ENCODE measurements at regions not wholly inside any gene's neighbourhood (a gene's known extent, or its start where the extent isn't known, plus 50 kb on each side); places are given as distances from the start of the nearest gene placed in this dataset.

DNA sequence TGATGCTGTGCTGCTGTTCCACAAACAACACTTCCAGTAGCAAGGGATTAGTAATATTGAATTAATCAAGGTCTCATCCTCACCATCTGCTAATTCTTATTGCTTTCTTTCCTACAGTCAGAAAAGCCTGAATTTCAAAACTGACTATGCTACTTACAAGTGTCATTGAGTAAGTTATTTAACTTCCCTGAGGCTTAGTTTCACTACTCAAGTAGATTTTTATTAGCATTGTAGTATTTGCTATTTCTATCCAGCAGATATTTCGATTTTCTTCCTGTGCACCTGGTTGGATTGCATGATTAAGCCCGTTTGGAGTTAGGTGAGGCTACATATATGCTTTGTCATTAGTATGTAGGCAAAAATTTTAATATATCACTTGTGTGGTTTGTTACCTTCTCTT is 591.5 kb downstream of the TRHDE start:
- Histone ChIP-seq H3K27ac (ENCODE audit: low read depth) (no peak overlapping the region), H3K79me2 (replicated peaks; ENCODE audit: insufficient read depth) (no peaks in the 10 kb centered on the region), H3K27me3 (ENCODE audit: insufficient read depth) (no peaks in the 10 kb centered on the region), H3K4me1 (ENCODE audit: insufficient read depth) (no peaks in the 10 kb centered on the region), H3K36me3 (ENCODE audit: insufficient read depth) (no peaks in the 10 kb centered on the region), H3K4me3 (no peak overlapping the region), H4K20me1 (replicated peaks; ENCODE audit: insufficient read depth) (no peaks in the 10 kb centered on the region), H3K4me2 (no peak overlapping the region), H2AFZ (no peak overlapping the region), H3F3A (replicated peaks; ENCODE audit: low read depth) (no peaks in the 10 kb centered on the region), H3K9me2 (ENCODE audit: insufficient read depth) (no peaks in the 10 kb centered on the region)
- no peak overlapping the region for H3K4me3 Mint-ChIP-seq
- H3K9me3 Mint-ChIP-seq: peaks cover 3% of the 10 kb centered on the region; the same call in 1 of the 3 replicates
- ATAC-seq (no peak), DNase-seq (ENCODE audit: low spot score) (no peak)
- TF ChIP-seq CTCF (conservative IDR thresholded peaks at IDR 0.05; ENCODE audit: low read depth in 2 of 2) (no peak), CREB1 (CRISPR knock-in tag; IDR thresholded peaks at IDR 0.05; ENCODE audit: low read depth) (no peak), EZH2phosphoT487 (IDR thresholded peaks at IDR 0.05; ENCODE audit: unreplicated experiment) (no peak), EZH2 (IDR thresholded peaks at IDR 0.05; ENCODE audit: low read depth, unreplicated experiment) (no peak), JUNB (IDR thresholded peaks at IDR 0.05; ENCODE audit: unreplicated experiment) (no peak), STAT1 (IDR thresholded peaks at IDR 0.05; ENCODE audit: unreplicated experiment) (no peak), NANOG (IDR thresholded peaks at IDR 0.05; ENCODE audit: borderline replicate concordance) (no peak), REST (IDR thresholded peaks at IDR 0.05; ENCODE audit: unreplicated experiment) (no peak), POLR2AphosphoS5 (IDR thresholded peaks at IDR 0.05; ENCODE audit: low read depth) (no peak), ZNF331 (CRISPR knock-in tag; IDR thresholded peaks at IDR 0.05; ENCODE audit: low read depth) (no peak), ETS1 (IDR thresholded peaks at IDR 0.05) (no peak), ZNF114 (CRISPR knock-in tag; IDR thresholded peaks at IDR 0.05) (no peak)
- TF ChIP-seq, protein P1, sequence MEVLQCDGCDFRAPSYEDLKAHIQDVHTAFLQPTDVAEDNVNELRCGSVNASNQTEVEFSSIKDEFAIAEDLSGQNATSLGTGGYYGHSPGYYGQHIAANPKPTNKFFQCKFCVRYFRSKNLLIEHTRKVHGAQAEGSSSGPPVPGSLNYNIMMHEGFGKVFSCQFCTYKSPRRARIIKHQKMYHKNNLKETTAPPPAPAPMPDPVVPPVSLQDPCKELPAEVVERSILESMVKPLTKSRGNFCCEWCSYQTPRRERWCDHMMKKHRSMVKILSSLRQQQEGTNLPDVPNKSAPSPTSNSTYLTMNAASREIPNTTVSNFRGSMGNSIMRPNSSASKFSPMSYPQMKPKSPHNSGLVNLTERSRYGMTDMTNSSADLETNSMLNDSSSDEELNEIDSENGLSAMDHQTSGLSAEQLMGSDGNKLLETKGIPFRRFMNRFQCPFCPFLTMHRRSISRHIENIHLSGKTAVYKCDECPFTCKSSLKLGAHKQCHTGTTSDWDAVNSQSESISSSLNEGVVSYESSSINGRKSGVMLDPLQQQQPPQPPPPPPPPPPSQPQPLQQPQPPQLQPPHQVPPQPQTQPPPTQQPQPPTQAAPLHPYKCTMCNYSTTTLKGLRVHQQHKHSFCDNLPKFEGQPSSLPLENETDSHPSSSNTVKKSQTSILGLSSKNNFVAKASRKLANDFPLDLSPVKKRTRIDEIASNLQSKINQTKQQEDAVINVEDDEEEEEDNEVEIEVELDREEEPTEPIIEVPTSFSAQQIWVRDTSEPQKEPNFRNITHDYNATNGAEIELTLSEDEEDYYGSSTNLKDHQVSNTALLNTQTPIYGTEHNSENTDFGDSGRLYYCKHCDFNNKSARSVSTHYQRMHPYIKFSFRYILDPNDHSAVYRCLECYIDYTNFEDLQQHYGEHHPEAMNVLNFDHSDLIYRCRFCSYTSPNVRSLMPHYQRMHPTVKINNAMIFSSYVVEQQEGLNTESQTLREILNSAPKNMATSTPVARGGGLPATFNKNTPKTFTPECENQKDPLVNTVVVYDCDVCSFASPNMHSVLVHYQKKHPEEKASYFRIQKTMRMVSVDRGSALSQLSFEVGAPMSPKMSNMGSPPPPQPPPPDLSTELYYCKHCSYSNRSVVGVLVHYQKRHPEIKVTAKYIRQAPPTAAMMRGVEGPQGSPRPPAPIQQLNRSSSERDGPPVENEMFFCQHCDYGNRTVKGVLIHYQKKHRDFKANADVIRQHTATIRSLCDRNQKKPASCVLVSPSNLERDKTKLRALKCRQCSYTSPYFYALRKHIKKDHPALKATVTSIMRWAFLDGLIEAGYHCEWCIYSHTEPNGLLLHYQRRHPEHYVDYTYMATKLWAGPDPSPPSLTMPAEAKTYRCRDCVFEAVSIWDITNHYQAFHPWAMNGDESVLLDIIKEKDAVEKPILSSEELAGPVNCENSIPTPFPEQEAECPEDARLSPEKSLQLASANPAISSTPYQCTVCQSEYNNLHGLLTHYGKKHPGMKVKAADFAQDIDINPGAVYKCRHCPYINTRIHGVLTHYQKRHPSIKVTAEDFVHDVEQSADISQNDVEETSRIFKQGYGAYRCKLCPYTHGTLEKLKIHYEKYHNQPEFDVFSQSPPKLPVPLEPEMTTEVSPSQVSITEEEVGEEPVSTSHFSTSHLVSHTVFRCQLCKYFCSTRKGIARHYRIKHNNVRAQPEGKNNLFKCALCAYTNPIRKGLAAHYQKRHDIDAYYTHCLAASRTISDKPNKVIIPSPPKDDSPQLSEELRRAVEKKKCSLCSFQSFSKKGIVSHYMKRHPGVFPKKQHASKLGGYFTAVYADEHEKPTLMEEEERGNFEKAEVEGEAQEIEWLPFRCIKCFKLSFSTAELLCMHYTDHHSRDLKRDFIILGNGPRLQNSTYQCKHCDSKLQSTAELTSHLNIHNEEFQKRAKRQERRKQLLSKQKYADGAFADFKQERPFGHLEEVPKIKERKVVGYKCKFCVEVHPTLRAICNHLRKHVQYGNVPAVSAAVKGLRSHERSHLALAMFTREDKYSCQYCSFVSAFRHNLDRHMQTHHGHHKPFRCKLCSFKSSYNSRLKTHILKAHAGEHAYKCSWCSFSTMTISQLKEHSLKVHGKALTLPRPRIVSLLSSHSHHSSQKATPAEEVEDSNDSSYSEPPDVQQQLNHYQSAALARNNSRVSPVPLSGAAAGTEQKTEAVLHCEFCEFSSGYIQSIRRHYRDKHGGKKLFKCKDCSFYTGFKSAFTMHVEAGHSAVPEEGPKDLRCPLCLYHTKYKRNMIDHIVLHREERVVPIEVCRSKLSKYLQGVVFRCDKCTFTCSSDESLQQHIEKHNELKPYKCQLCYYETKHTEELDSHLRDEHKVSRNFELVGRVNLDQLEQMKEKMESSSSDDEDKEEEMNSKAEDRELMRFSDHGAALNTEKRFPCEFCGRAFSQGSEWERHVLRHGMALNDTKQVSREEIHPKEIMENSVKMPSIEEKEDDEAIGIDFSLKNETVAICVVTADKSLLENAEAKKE (CRISPR knock-in tag; IDR thresholded peaks at IDR 0.05): no peak
- no peak overlapping the region for H3K27ac Mint-ChIP-seq
- no peaks in the 10 kb centered on the region; the same call in 2 of the 3 replicates for H3K36me3 Mint-ChIP-seq (ENCODE audit: low read depth)
- no peaks in the 10 kb centered on the region for H3K27me3 Mint-ChIP-seq (ENCODE audit: insufficient read depth, low read depth, poor library complexity)
- H3K4me1 Mint-ChIP-seq: no peaks in the 10 kb centered on the region

Measured in GM23338 (cell line).